NCI-H1417 (cell line): ENCODE measurements at regions not wholly inside any gene's neighbourhood (a gene's known extent, or its start where the extent isn't known, plus 50 kb on each side); places are given as distances from the start of the nearest gene placed in this dataset.
"Not testable (repeated sequence)": the region's sequence is repeated elsewhere in the genome, so short reads cannot be mapped to it uniquely, and the experiment has no call there.

ENCODE experiments used
- DNase-seq, 3 experiments: peaks; one replicate each; lab custom pipeline; 2025; lab: John Stamatoyannopoulos, UW

- no peak for DNase-seq
Measured at GRCh38 chr1:47660622-47661021, 222.8 kb downstream of the FOXD2 start.

DNA sequence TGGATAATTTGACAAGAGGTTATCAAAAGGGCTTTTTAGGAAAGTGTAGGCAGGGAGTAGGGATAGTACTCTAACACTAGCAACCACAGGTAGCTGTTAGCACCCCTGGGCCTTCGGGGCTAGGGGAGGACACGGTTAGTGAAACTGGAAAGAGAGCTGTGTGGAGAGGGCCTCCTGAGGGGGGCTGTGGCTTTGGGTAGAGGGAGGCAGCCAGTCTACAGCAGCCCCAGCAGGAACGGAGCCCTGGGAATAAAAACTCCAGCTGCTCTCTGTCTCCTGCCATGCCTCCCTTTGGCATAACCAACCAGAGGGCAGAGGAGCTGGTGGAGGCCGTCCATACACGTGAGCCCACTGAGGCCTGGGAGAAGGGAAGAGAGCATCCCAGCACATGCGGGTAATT is 223.2 kb downstream of the FOXD2 start:
- DNase-seq: peak in 2 of 3 experiments; percentile 62 to 87

GRCh38 chr1:47662068-47662467 is 224.2 kb downstream of the FOXD2 start:
- no peak for DNase-seq

- no peak for DNase-seq
Measured at GRCh38 chr1:47663286-47663685, 225.4 kb downstream of the FOXD2 start.

- no peak for DNase-seq
Measured at GRCh38 chr1:47664356-47664755, 226.5 kb downstream of the FOXD2 start.

DNA sequence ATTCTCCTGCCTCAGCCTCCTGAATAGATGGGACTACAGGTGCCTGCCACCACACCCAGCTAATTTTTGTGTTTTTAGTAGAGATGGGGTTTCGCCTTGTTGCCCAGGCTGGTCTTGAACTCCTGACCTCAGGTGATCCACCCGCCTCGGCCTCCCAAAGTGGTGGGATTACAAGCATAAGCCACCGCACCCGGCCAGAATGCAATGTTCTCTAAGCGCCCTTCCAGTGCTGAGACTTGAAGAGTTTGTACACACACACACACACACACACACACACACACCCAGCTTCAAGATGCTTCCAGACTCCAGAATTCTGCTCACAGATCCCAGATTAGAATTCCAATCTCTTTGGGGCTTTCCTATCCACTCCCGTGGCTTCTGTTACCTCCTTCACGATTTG is 227.1 kb downstream of the FOXD2 start:
- not testable (repeated sequence) for DNase-seq

DNA sequence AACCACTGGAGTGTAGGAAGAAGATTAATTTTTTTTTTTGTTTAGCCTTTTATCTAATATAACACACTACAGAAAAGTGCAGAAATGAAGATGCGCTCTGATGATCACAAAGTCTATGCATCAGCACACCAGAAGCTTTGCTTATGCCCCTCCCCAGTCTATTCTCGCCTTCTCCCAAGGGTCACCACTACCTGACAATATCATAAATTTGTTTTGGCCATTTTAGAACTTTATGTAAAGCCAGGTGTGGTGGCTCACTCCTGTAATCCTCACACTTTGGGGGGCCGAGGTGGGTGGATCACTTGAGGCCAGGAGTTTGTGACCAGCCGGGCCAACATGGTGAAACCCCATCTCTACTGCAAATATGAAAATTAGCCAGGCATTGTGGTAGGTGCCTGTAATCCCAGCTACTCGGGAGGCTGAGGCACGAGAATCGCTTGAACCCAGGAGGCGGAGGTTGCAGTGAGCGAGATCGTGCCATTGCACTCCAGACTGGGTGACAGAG is 231.3 kb downstream of the FOXD2 start:
- DNase-seq: no peak

GRCh38 chr1:47672622-47673021 is 234.8 kb downstream of the FOXD2 start:
- no peak for DNase-seq

- no peak for DNase-seq
Measured at GRCh38 chr1:47674189-47674588, 236.3 kb downstream of the FOXD2 start.

DNA sequence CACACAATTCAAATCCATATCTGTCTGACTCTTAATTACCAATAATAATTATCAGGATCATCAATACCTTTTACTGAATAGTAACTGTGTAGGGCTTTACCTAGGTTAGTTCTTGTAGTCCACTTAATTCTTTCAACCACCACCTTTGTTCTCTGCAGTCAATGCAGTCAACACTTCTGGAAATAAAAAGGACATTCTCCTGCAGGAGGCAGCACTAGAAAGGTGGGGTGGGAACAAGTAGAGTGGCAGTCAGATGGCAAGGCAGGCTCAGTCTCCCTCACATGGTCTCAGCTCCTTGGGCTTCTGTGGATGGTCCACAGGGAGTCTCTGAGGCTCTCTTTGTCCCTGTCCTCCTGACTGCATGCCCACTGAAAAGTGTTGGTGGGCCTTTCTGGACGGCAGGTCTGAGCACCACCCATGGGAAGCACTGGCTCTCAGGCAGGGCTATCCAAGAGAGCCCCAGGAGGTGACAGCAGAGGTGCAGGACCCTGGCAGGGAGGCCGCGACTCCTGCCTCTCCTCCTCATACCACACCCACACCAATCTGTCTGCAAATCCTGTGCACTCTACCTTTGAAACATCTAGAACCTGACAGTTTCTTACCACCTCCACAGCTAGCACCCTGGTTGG is 237.3 kb downstream of the FOXD2 start:
- DNase-seq: no peak

- no peak for DNase-seq
Measured at GRCh38 chr1:47675721-47676120, 237.9 kb downstream of the FOXD2 start.

GRCh38 chr1:47676311-47677054 is 238.6 kb downstream of the FOXD2 start:
- DNase-seq: no peak

GRCh38 chr1:47677241-47677940 is 239.5 kb downstream of the FOXD2 start:
- DNase-seq: no peak

DNA sequence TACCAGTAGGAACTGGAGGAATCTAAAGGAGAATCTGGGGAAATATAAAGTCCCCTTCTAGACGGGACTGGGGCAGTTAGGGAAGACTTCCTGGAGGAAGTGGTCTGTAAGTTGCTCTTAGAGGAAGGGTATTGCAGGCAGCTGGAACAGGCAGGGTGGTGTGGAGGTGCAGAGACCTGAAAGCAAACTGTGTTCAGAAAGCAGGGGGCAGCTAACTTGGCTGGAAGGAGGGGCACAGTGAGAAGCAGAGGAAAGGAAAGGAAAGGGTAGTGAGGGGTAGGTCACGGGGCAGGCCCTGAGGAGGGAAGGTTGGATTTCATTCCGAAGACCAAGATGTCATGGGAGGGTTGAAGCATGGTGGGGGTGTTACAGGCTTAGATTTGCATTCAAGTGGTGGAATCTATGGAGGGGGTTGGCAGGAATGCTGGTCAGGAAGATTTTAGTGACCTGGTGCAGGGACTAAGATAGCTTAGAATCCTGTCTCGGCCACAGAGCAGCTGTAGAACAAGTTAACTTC is 240.7 kb downstream of the FOXD2 start:
- no peak for DNase-seq

DNA sequence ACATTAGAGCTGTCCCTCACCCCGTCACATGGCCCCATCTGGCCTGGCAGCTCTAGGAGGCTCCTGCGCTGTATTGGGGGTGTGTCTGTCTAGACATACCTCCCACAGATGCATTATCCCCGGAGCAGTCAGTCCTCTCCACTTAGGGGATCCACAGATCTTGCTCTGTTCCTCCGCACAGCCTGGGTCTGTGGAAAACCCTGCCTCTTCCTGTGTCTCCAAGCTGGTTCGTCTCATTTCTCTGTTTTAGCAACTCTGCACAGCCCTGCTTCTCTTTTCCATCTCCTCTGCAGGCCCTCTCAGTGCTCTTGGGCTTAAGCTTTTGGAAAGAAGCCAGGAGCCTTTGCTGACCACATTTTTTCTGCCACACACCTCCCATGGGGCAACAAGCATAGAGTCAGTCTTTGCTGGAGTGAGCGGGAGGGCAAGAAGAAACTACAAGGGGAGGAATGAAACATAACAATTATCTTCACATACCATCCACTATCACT is 241.5 kb downstream of the FOXD2 start:
- DNase-seq: no peak

- DNase-seq: no peak
Measured at GRCh38 chr1:47679826-47680225, 242.0 kb downstream of the FOXD2 start.

GRCh38 chr1:47680815-47681475 is 243.1 kb downstream of the FOXD2 start:
- DNase-seq: no peak

GRCh38 chr1:47681735-47682134 is 243.9 kb downstream of the FOXD2 start:
- DNase-seq: no peak

GRCh38 chr1:47682198-47682597 is 244.4 kb downstream of the FOXD2 start:
- no peak for DNase-seq

GRCh38 chr1:47682786-47683350 is 245.0 kb downstream of the FOXD2 start:
- DNase-seq: no peak

GRCh38 chr1:47683401-47683800 is 245.6 kb downstream of the FOXD2 start:
- no peak for DNase-seq

GRCh38 chr1:47684518-47684917 is 246.7 kb downstream of the FOXD2 start:
- no peak for DNase-seq
